Adrenal gland (tissue), 5 donors: ENCODE measurements at regions not wholly inside any gene's neighbourhood (a gene's known extent, or its start where the extent isn't known, plus 50 kb on each side); places are given as distances from the start of the nearest gene placed in this dataset.
"Not testable (repeated sequence)": the region's sequence is repeated elsewhere in the genome, so short reads cannot be mapped to it uniquely, and the experiment has no call there.

Source experiments
- POLR2A ChIP-seq, 2 donors: fragments of 450-650 bp; IDR thresholded peaks; one replicate each; pipeline ENCODE4 v1.6.1; 2017; ENCODE audit warnings: antibody characterized with exemption in 2 of 2, mild to moderate bottlenecking in 2 of 2, moderate library complexity in 1 of 2
- TF ChIP-seq, protein P1 (sequence below), 6 experiments: fragments of 450-650 bp in 4 of 6; fragments of 200-600 bp in 2 of 6; sonication (generic) in 1 of 6; IDR thresholded peaks; 1 replicate in 5 of 6; 2 replicates in 1 of 6; pipeline versions ENCODE4 v1.5.1 to v1.8.0; 2016 to 2021; ENCODE audit warnings: antibody characterized with exemption in 6 of 6, mild to moderate bottlenecking in 2 of 6, moderate library complexity in 1 of 6
- donor health status: DM: no; HTN: no; CAD: no.

DNA sequence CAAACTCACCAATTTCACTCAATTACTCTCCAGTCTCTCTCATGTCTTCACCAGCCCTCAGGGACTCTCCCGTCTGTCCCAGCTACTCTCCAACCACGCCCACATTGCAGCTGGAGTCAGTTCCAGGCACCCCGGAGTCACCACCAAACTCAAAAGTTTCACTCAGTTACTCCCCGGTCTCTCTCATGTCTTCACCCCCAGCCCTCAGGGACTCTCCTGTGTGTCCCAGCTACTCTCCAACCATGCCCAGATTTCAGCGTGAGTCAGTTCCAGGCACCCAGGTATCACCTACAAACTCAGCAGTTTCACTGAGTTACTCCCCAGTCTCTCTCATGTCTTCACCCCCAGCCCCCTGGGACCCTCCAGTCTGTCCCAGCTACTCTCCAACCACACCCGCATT, 528.8 kb downstream of the CWH43 start:
- TF ChIP-seq, protein P1, sequence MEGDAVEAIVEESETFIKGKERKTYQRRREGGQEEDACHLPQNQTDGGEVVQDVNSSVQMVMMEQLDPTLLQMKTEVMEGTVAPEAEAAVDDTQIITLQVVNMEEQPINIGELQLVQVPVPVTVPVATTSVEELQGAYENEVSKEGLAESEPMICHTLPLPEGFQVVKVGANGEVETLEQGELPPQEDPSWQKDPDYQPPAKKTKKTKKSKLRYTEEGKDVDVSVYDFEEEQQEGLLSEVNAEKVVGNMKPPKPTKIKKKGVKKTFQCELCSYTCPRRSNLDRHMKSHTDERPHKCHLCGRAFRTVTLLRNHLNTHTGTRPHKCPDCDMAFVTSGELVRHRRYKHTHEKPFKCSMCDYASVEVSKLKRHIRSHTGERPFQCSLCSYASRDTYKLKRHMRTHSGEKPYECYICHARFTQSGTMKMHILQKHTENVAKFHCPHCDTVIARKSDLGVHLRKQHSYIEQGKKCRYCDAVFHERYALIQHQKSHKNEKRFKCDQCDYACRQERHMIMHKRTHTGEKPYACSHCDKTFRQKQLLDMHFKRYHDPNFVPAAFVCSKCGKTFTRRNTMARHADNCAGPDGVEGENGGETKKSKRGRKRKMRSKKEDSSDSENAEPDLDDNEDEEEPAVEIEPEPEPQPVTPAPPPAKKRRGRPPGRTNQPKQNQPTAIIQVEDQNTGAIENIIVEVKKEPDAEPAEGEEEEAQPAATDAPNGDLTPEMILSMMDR (IDR thresholded peaks at IDR 0.05): not testable (repeated sequence)
- not testable (repeated sequence) for TF ChIP-seq POLR2A (IDR thresholded peaks at IDR 0.05)
